DOHH2 (cell line): ENCODE measurements at regions not wholly inside any gene's neighbourhood (a gene's known extent, or its start where the extent isn't known, plus 50 kb on each side); places are given as distances from the start of the nearest gene placed in this dataset.

Experiments used
- CTCF ChIP-seq: fragments of 200-600 bp; sonication (generic); IDR thresholded peaks from one replicate; pipeline ENCODE4 v1.5.1; 2014; ENCODE audit warnings: antibody characterized with exemption, mild to moderate bottlenecking, low read depth, low read length; ENCODE audit not compliant: poor library complexity, severe bottlenecking
- EZH2phosphoT487 ChIP-seq: fragments of 200-600 bp; sonication (generic); IDR thresholded peaks from 2 replicates; pipeline ENCODE4 v1.6.1; 2017; ENCODE audit warnings: borderline replicate concordance, mild to moderate bottlenecking, antibody characterized with exemption, low read length, moderate library complexity, mixed read lengths

- TF ChIP-seq CTCF (no peak), EZH2phosphoT487 (no peak)
These were observed 176.7 kb downstream of the SMARCA1 start for GRCh38 chrX:129346574-129346973.
